ENCODE measurements at regions not wholly inside any gene's neighbourhood (a gene's known extent, or its start where the extent isn't known, plus 50 kb on each side); places are given as distances from the start of the nearest gene placed in this dataset.
"Not testable (repeated sequence)": the region's sequence is repeated elsewhere in the genome, so short reads cannot be mapped to it uniquely, and the experiment has no call there.

- Histone ChIP-seq H3F3A (ENCODE audit: low read depth) (no peaks in the 10 kb centered on the region), H3K4me1 (ENCODE audit: insufficient read depth, low read length, poor library complexity, severe bottlenecking) (no peaks in the 10 kb centered on the region), H3K79me2 (ENCODE audit: insufficient read depth, low read length) (no peaks in the 10 kb centered on the region), H3K36me3 (ENCODE audit: insufficient read depth, low read length) (no peaks in the 10 kb centered on the region), H3K27me3 (ENCODE audit: insufficient read depth, low read length, poor library complexity, severe bottlenecking) (no peaks in the 10 kb centered on the region), H3K9ac (ENCODE audit: low read depth, low read length, poor library complexity, severe bottlenecking) (no peak overlapping the region), H3K4me3 (ENCODE audit: low read length, poor library complexity, severe bottlenecking) (no peak overlapping the region), H3K9me2 (replicated peaks; ENCODE audit: low read depth, low read length) (no peaks in the 10 kb centered on the region), H3K9me3 (ENCODE audit: insufficient read depth, low read depth, low read length) (no peaks in the 10 kb centered on the region), H3K4me2 (ENCODE audit: low read depth, low read length, poor library complexity, severe bottlenecking) (no peak overlapping the region), H4K20me1 (ENCODE audit: insufficient read depth, low read length, poor library complexity, severe bottlenecking) (no peaks in the 10 kb centered on the region), H2AFZ (ENCODE audit: low read length) (no peak overlapping the region)
- TF ChIP-seq EZH2phosphoT487 (IDR thresholded peaks at IDR 0.05; ENCODE audit: borderline replicate concordance) (no peak), CTCF (conservative IDR thresholded peaks at IDR 0.05; ENCODE audit: low read length) (no peak)
Measured at GRCh38 chr5:145449794-145450193, 385.3 kb downstream of the PRELID2 start.

GRCh38 chr5:145446875-145447274 lies 388.3 kb downstream of the PRELID2 start:
- not testable (repeated sequence) for H3K79me2 ChIP-seq (ENCODE audit: insufficient read depth, low read length); H3K4me1 ChIP-seq (ENCODE audit: insufficient read depth, low read length, poor library complexity, severe bottlenecking); H3K9me2 ChIP-seq (replicated peaks; ENCODE audit: low read depth, low read length); H3K4me3 ChIP-seq (ENCODE audit: low read length, poor library complexity, severe bottlenecking); H3K9ac ChIP-seq (ENCODE audit: low read depth, low read length, poor library complexity, severe bottlenecking); H2AFZ ChIP-seq (ENCODE audit: low read length); H3K4me2 ChIP-seq (ENCODE audit: low read depth, low read length, poor library complexity, severe bottlenecking); H3K27me3 ChIP-seq (ENCODE audit: insufficient read depth, low read length, poor library complexity, severe bottlenecking); H3K9me3 ChIP-seq (ENCODE audit: insufficient read depth, low read depth, low read length); H3F3A ChIP-seq (ENCODE audit: low read depth); H4K20me1 ChIP-seq (ENCODE audit: insufficient read depth, low read length, poor library complexity, severe bottlenecking); H3K36me3 ChIP-seq (ENCODE audit: insufficient read depth, low read length)

GRCh38 chr5:145446412-145446811 lies 388.7 kb downstream of the PRELID2 start:
- TF ChIP-seq EZH2phosphoT487 (IDR thresholded peaks at IDR 0.05; ENCODE audit: borderline replicate concordance): no peak
- TF ChIP-seq CTCF (conservative IDR thresholded peaks at IDR 0.05; ENCODE audit: low read length): no peak
- H3K36me3 ChIP-seq (ENCODE audit: insufficient read depth, low read length): no peaks in the 10 kb centered on the region
- H2AFZ ChIP-seq (ENCODE audit: low read length): no peak overlapping the region
- H3K27me3 ChIP-seq (ENCODE audit: insufficient read depth, low read length, poor library complexity, severe bottlenecking): no peaks in the 10 kb centered on the region
- no peaks in the 10 kb centered on the region for H3K9me3 ChIP-seq (ENCODE audit: insufficient read depth, low read depth, low read length)
- no peak overlapping the region for H3K4me2 ChIP-seq (ENCODE audit: low read depth, low read length, poor library complexity, severe bottlenecking)
- H3K79me2 ChIP-seq (ENCODE audit: insufficient read depth, low read length): no peaks in the 10 kb centered on the region
- no peak overlapping the region for H3K9ac ChIP-seq (ENCODE audit: low read depth, low read length, poor library complexity, severe bottlenecking)
- no peaks in the 10 kb centered on the region for H3K4me1 ChIP-seq (ENCODE audit: insufficient read depth, low read length, poor library complexity, severe bottlenecking)
- no peaks in the 10 kb centered on the region for H3K9me2 ChIP-seq (replicated peaks; ENCODE audit: low read depth, low read length)
- H3K4me3 ChIP-seq (ENCODE audit: low read length, poor library complexity, severe bottlenecking): no peak overlapping the region
- H4K20me1 ChIP-seq (ENCODE audit: insufficient read depth, low read length, poor library complexity, severe bottlenecking): no peaks in the 10 kb centered on the region
- no peaks in the 10 kb centered on the region for H3F3A ChIP-seq (ENCODE audit: low read depth)

- no peak for TF ChIP-seq CTCF (conservative IDR thresholded peaks at IDR 0.05; ENCODE audit: low read length)
- TF ChIP-seq EZH2phosphoT487 (IDR thresholded peaks at IDR 0.05; ENCODE audit: borderline replicate concordance): no peak
- Histone ChIP-seq H3K79me2 (ENCODE audit: insufficient read depth, low read length) (no peaks in the 10 kb centered on the region), H3K9ac (ENCODE audit: low read depth, low read length, poor library complexity, severe bottlenecking) (no peak overlapping the region), H3F3A (ENCODE audit: low read depth) (no peaks in the 10 kb centered on the region), H3K4me2 (ENCODE audit: low read depth, low read length, poor library complexity, severe bottlenecking) (no peak overlapping the region), H3K36me3 (ENCODE audit: insufficient read depth, low read length) (no peaks in the 10 kb centered on the region), H4K20me1 (ENCODE audit: insufficient read depth, low read length, poor library complexity, severe bottlenecking) (no peaks in the 10 kb centered on the region), H3K4me3 (ENCODE audit: low read length, poor library complexity, severe bottlenecking) (no peak overlapping the region), H3K9me2 (replicated peaks; ENCODE audit: low read depth, low read length) (no peaks in the 10 kb centered on the region), H2AFZ (ENCODE audit: low read length) (no peak overlapping the region), H3K9me3 (ENCODE audit: insufficient read depth, low read depth, low read length) (no peaks in the 10 kb centered on the region), H3K4me1 (ENCODE audit: insufficient read depth, low read length, poor library complexity, severe bottlenecking) (no peaks in the 10 kb centered on the region), H3K27me3 (ENCODE audit: insufficient read depth, low read length, poor library complexity, severe bottlenecking) (no peaks in the 10 kb centered on the region)
Measured at GRCh38 chr5:145445027-145445426, 390.1 kb downstream of the PRELID2 start.
